ENCODE measurements at regions not wholly inside any gene's neighbourhood (a gene's known extent, or its start where the extent isn't known, plus 50 kb on each side); places are given as distances from the start of the nearest gene placed in this dataset.
"Not testable (repeated sequence)": the region's sequence is repeated elsewhere in the genome, so short reads cannot be mapped to it uniquely, and the experiment has no call there.

GRCh38 chr2:104904889-104905288, 51.0 kb downstream of the POU3F3 start:
- DNase-seq (ENCODE audit: low read depth): no peak

- DNase-seq (ENCODE audit: low read depth): no peak
Measured at GRCh38 chr2:104909317-104909716, 55.4 kb downstream of the POU3F3 start.

DNA sequence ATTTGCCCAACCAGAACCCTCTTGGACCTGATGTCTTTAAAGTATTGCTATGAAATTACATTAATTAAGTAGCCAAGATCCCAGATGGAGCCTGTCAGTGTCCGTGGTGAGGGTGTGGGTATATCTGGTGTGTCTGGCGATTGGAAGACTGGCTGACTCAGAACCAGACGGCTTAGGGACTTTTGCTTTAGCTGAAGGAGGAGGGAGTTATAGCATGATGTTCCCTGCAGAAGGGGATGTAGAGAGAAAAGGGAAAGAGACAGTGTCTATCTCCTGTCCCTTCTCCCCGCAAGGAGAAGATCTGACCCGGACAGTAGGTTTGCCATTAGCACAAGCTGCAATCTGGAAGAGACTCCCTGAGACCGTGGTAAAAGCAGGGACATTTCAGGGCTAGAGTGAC, 60.6 kb downstream of the POU3F3 start:
- no peak for DNase-seq (ENCODE audit: low read depth)

DNA sequence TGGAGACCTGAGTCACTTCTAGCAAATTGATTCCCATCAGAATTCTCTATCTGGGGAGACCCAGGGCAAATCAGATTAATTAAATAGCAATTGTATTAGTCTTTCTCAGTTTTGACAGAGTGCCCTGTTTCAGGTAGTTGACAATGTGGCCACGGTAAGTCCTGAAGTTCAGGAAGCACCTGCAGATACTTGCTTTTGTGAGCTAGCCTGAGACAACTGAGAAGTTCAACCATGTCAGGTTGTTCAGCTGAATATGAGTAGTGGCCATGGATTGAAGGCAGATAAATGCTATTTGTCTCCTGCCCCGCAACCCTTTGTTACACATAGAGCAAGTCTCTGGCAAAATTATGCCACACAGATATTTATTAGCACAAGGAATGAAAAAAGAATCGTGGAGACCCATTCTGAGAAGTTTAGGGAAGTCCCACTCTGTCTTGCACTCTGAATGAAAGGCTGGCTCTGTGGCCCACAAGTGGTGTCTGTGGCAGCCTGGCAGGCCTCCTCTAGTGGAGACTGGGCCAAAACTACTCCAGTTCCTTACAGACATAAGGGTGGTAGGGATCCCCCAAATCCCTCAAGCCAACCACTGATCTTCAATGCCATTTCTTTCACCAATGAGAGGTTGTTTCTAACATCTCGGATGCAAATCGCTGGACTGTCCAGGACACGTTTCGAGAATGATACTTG, 61.3 kb downstream of the POU3F3 start:
- no peak for DNase-seq (ENCODE audit: low read depth)

DNA sequence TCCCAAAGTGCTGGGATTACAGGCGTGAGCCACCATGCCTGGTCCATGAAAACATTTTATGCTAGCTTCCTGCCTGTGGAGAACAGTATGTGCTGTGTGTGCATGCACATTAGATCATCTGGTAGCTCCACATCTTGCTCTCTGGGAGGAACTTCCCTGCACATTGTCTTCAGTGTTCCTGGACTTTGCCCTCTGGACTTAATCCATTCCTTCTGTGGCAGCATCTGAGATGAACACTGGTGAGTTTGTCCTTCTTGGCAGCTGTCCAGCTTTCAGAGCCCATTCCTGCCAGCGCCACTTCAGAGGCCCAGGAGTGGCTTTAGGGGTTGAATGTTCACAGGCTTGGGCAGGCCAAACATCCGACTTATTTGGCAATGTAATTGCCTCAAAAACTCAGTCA, 65.2 kb downstream of the POU3F3 start:
- DNase-seq (ENCODE audit: low read depth): no peak

DNA sequence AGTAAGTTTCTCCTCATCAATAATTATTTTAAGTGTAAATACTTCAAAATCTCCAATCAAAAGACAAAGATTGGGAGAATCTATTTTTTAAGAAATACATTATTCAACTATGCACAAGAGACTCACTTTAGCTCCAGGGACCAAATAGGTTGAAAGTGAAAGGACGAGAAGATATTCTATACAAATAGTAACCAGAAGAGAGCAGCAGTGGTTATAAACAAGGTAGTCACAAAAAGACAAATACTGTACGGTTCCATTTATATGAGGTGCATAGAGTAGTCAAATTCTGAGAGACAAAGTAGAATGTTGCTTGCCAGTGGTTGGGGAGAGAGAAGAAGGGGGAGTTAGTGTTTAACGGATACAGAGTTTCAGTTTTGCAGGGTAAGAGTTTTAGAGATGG, 69.8 kb downstream of the POU3F3 start:
- no peak for DNase-seq (ENCODE audit: low read depth)

DNA sequence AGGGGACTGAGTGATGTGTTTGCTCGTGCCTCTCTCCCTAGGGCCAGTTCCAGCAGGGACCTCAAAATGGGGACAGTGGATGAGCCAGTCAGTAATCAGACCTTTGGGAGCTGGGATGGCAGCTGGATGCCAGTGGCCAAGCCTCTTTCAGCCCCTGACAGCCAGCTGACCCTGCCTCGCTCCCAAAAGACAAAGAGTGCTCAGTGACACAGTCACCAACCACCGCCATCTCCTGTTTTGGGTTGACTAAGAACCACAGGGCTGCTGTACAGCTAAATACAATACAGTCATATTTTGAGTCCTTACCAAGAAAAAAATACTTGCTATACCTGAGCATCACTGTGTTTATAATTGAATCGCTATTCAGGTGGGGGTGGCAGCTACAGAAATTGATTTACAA, 75.7 kb downstream of the POU3F3 start:
- no peak for DNase-seq (ENCODE audit: low read depth)

- no peak for DNase-seq (ENCODE audit: low read depth)
Measured at GRCh38 chr2:104930732-104931131, 76.8 kb downstream of the POU3F3 start.

DNA sequence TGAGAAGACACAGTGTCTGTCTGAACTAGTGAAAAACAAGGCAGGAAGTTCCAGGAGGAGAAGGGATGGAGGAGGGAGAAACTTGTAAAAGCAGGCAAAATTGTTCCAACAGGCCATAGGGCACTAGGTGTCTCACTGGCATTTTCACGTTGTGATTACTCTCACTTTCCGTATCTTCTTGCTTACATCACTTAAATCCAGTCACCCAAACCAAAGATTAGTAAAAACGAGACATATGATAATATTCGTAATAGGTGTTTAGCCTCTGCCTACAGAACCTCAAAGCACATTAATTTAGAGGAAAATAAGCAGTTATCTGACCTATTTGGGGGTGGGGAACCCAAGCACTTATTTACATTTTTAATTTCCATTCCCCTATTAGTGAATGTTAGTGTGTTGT, 78.3 kb downstream of the POU3F3 start:
- no peak for DNase-seq (ENCODE audit: low read depth)

- no peak for DNase-seq (ENCODE audit: low read depth)
Measured at GRCh38 chr2:104933151-104933917, 79.4 kb downstream of the POU3F3 start.

DNA sequence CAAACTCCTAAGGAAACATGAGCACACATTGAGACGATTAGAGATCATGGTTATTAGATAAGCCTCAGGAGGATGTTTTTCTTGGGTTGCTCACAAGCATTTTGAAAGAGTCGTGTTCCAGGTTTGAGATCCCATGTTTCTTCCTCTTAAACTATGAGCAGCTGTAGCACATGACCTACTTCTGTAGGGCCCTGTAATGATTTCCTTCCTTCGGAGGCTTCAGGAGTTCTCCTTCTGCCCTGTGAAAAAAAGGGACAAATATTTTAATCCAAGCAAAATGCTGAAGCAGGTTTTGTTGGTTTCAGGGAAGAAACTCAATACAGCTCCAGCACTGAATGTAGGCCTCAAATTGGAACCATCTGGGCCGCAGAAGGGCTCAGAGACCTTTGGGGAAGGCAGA, 82.6 kb downstream of the POU3F3 start:
- DNase-seq (ENCODE audit: low read depth): no peak

GRCh38 chr2:104938231-104938941, 84.5 kb downstream of the POU3F3 start:
- DNase-seq (ENCODE audit: low read depth): no peak

GRCh38 chr2:104939570-104940217, 85.8 kb downstream of the POU3F3 start:
- no peak for DNase-seq (ENCODE audit: low read depth)

DNA sequence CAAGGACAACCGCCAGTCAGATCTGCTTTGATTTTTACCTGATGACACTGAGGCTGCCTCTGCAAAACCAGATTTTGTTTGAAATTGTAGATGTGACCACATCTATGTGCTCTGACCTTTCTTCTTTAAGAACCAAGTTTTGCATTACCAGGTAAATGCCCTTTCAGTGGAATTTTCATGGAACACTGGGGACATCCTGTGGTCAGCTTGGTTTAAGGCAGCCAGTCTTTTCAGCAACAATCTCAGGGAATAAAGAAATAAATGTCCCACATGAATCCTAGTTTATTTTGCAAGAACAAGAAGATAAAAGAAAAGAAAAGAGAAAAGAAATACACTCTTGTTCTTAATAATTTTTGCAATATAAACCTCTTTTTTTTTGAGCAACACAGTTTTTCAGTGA, 90.6 kb downstream of the POU3F3 start:
- peak; percentile 13 for DNase-seq (ENCODE audit: low read depth)

GRCh38 chr2:104945121-104945520, 91.2 kb downstream of the POU3F3 start:
- DNase-seq (ENCODE audit: low read depth): no peak

GRCh38 chr2:104945866-104946265, 92.0 kb downstream of the POU3F3 start:
- DNase-seq (ENCODE audit: low read depth): no peak

DNA sequence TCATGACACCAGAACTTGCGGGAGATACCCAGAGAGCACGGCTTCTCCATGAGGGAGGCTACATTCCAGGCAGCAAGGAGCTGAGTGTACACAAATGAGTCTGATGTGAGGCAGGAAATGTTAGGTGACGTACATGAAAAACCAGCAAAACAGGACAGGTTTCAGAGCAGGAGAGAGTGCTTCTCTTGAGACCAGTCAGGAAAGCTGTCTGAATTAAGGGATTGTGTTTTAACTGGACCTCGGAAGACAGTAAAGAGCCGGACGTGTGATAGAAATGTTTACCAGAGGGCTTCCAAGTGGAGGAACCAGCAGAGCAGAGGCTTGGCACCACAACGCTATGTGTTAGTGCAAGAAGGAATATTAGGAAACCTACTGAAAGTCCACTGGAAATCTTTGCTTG, 90.4 kb upstream of the MRPS9 start:
- not testable (repeated sequence) for DNase-seq (ENCODE audit: low read depth)

DNA sequence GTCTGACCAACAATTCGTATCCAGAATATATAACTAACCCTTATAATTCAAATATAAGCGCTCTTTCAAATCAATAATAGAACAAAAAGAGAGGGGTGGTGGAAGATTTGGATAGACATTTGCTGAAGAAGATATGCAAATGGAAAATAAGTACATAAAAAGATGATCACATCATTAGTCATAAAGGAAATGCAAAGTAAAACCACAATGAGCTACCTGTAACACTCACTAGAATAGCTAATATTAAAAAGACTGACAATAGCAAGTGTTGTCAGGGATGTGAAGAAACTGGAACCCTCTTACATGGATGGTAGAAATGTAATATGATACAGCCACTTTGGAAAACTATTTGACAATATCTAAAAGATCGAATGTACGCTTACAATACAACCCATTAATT, 84.9 kb upstream of the MRPS9 start:
- DNase-seq (ENCODE audit: low read depth): no peak

DNA sequence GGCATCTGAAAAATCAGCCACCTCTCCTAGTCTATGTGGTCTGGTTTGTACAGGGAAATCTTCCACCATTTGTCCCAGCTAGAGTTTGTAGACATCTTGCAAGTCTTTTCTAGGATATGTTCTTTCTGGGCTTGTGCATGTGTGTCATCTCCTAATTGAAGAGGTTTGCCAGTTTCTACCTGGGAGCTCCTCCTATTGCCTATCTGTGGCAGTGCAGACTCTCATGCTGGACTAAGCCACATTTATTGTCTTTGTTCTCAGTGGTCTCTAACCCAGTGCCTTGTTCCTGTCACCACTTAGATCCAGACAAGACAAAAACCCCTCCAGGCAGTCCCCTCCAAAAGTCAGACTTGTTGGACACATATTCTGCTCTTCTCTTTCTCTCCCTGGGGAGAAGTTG, 72.0 kb upstream of the MRPS9 start:
- no peak for DNase-seq (ENCODE audit: low read depth)

DNA sequence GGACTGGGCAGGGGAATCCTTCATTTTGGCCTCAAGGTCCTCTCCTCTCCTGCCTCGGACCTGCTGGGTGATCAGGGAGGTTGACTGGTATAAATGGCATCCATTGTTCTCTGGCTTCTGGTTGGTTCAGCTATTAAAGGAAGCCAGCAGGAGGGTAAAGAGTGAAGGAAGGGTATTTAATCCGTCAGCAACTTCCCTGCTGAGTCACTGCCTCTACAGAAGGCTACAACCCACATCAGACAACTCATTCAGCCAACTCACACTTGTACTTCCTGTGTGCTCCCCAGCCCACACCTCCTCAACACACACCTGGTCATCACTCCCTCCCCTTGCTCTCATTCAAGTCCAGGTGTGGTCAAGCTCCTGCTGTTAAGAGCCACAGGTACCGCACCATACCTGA, 68.3 kb upstream of the MRPS9 start:
- DNase-seq (ENCODE audit: low read depth): peak; percentile 5

GRCh38 chr2:104975371-104975770, 62.5 kb upstream of the MRPS9 start:
- no peak for DNase-seq (ENCODE audit: low read depth)

GRCh38 chr2:104975851-104976250, 62.0 kb upstream of the MRPS9 start:
- DNase-seq (ENCODE audit: low read depth): no peak

All from iris pigment epithelial cell (primary cell).